Caco-2 (cell line): ENCODE measurements at regions not wholly inside any gene's neighbourhood (a gene's known extent, or its start where the extent isn't known, plus 50 kb on each side); places are given as distances from the start of the nearest gene placed in this dataset.

ENCODE experiments used
- BruUV-seq: library from RNA; stranded (reverse); fragments of 400-500 nt; replicated peaks from 2 replicates; lab custom pipeline; 2021; lab: Mats Ljungman, UMichigan
- CTCF ChIA-PET: fragments of 300-600 bp; sonication (Branson Sonifier 250); formaldehyde crosslinking; loops from one replicate; lab custom pipeline; 2022; ENCODE audit warnings: antibody characterized with exemption; lab: Charles Lee
- POLR2A ChIA-PET: fragments of 300-600 bp; sonication (Branson Sonifier 250); formaldehyde crosslinking; loops from one replicate; lab custom pipeline; 2022; ENCODE audit warnings: antibody characterized with exemption; lab: Charles Lee
- DNase-seq, 2 experiments: peaks; one replicate each; pipeline versions ENCODE4 v3.0.0 to v3.0.0-alpha.2; 2020 to 2022
- H3K27me3 ChIP-seq: replicated peaks from 2 replicates; pipeline ENCODE4 v1.6.0; 2011; ENCODE audit warnings: low read length; ENCODE audit not compliant: control insufficient read depth, insufficient read depth
- H3K36me3 ChIP-seq: 2 replicates; pipeline ENCODE4 v1.5.1; 2011; ENCODE audit warnings: low read length; ENCODE audit not compliant: control insufficient read depth, insufficient read depth
- H3K4me1 ChIP-seq: fragments of 250-450 bp; sonication (Bioruptor Pico); 2 replicates; pipeline ENCODE4 v1.5.1; 2020; ENCODE audit warnings: mild to moderate bottlenecking
- H3K4me3 ChIP-seq: 2 replicates; pipeline ENCODE4 v1.5.1; 2011; ENCODE audit warnings: low read depth, mild to moderate bottlenecking, control low read depth, low read length
- H3K9me3 ChIP-seq: fragments of 250-450 bp; sonication (Bioruptor Pico); 2 replicates; pipeline ENCODE4 v1.5.1; 2020; ENCODE audit warnings: mild to moderate bottlenecking, moderate library complexity
- H3K27ac Mint-ChIP-seq: one replicate; pipeline ENCODE4 v1.8.0; 2022; ENCODE audit warnings: mixed read lengths; ENCODE audit not compliant: unreplicated experiment
- H3K27me3 Mint-ChIP-seq: one replicate; pipeline ENCODE4 v1.8.0; 2022; ENCODE audit warnings: mixed read lengths; ENCODE audit not compliant: insufficient read depth, unreplicated experiment
- H3K36me3 Mint-ChIP-seq: one replicate; pipeline ENCODE4 v1.8.0; 2022; ENCODE audit warnings: mild to moderate bottlenecking, mixed read lengths; ENCODE audit not compliant: insufficient read depth, unreplicated experiment
- H3K4me1 Mint-ChIP-seq: one replicate; pipeline ENCODE4 v1.8.0; 2022; ENCODE audit warnings: low read depth, mixed read lengths; ENCODE audit not compliant: unreplicated experiment
- H3K4me3 Mint-ChIP-seq: one replicate; pipeline ENCODE4 v1.8.0; 2022; ENCODE audit warnings: mild to moderate bottlenecking, moderate library complexity, mixed read lengths; ENCODE audit not compliant: unreplicated experiment
- H3K9me3 Mint-ChIP-seq: one replicate; pipeline ENCODE4 v1.8.0; 2022; ENCODE audit warnings: mixed read lengths; ENCODE audit not compliant: unreplicated experiment
- CTCF ChIP-seq, 2 experiments: fragments of 200-600 bp in 1 of 2; IDR thresholded peaks; 1 replicate in 1 of 2; 2 replicates in 1 of 2; pipeline versions ENCODE4 v1.5.1 to v1.8.0; 2011 to 2022; ENCODE audit warnings: antibody characterized with exemption in 1 of 2, control low read depth in 1 of 2, inconsistent platforms in 1 of 2, low read depth in 1 of 2, low read length in 1 of 2, mild to moderate bottlenecking in 1 of 2, moderate library complexity in 1 of 2; ENCODE audit not compliant: insufficient read depth in 1 of 2, severe bottlenecking in 1 of 2, unreplicated experiment in 1 of 2
- intact Hi-C: fragments of 100-400 bp; cut with micrococcal nuclease; formaldehyde crosslinking; loops from one replicate; pipeline ENCODE4 v1.10.0; 2022; ENCODE audit not compliant: unreplicated experiment

GRCh38 chr2:46844034-46844433, 71.6 kb downstream of the MCFD2 start:
- POLR2A ChIA-PET, result no interaction called here
- Mint-ChIP-seq H3K4me3 (no peak overlapping the region), H3K4me1 (no peaks in the 10 kb centered on the region), H3K9me3 (no peaks in the 10 kb centered on the region), H3K27me3 (peaks cover 3% of the 10 kb centered on the region), H3K27ac (no peak overlapping the region), H3K36me3 (no peaks in the 10 kb centered on the region)
- Histone ChIP-seq H3K4me1 (no peaks in the 10 kb centered on the region), H3K4me3 (no peak overlapping the region), H3K27me3 (no peaks in the 10 kb centered on the region; the same call in 1 of the 2 replicates), H3K36me3 (no peaks in the 10 kb centered on the region), H3K9me3 (no peaks in the 10 kb centered on the region)
- CTCF ChIA-PET, result no interaction called here
- TF ChIP-seq CTCF (IDR thresholded peaks at IDR 0.05; ENCODE audit: insufficient read depth in 1 of 2, low read depth in 1 of 2, low read length in 1 of 2, severe bottlenecking in 1 of 2, unreplicated experiment in 1 of 2), result no peak
- DNase-seq, result no peak
- intact Hi-C loops, result no loop called here
- no TSS peak for BruUV-seq

GRCh38 chr2:46843316-46843715, 72.3 kb downstream of the MCFD2 start:
- BruUV-seq, result no TSS peak
- no peaks in the 10 kb centered on the region for H3K4me1 ChIP-seq
- POLR2A ChIA-PET, result no interaction called here
- intact Hi-C loops, result no loop called here
- H3K4me3 ChIP-seq, result no peak overlapping the region
- no peak for DNase-seq
- Mint-ChIP-seq H3K27ac (no peak overlapping the region), H3K4me3 (no peak overlapping the region), H3K36me3 (no peaks in the 10 kb centered on the region), H3K27me3 (peaks cover 3% of the 10 kb centered on the region), H3K9me3 (no peaks in the 10 kb centered on the region), H3K4me1 (no peaks in the 10 kb centered on the region)
- H3K27me3 ChIP-seq, result no peaks in the 10 kb centered on the region; the same call in 1 of the 2 replicates
- no peak for TF ChIP-seq CTCF (IDR thresholded peaks at IDR 0.05; ENCODE audit: insufficient read depth in 1 of 2, low read depth in 1 of 2, low read length in 1 of 2, severe bottlenecking in 1 of 2, unreplicated experiment in 1 of 2)
- H3K9me3 ChIP-seq, result no peaks in the 10 kb centered on the region
- CTCF ChIA-PET, result no interaction called here
- no peaks in the 10 kb centered on the region for H3K36me3 ChIP-seq

- H3K4me1 Mint-ChIP-seq, result no peaks in the 10 kb centered on the region
- H3K4me1 ChIP-seq, result no peaks in the 10 kb centered on the region
- H3K36me3 Mint-ChIP-seq, result no peaks in the 10 kb centered on the region
- H3K27me3 ChIP-seq, result no peaks in the 10 kb centered on the region; the same call in 1 of the 2 replicates
- no peak overlapping the region for H3K27ac Mint-ChIP-seq
- no peak for TF ChIP-seq CTCF (IDR thresholded peaks at IDR 0.05; ENCODE audit: insufficient read depth in 1 of 2, low read depth in 1 of 2, low read length in 1 of 2, severe bottlenecking in 1 of 2, unreplicated experiment in 1 of 2)
- no peak overlapping the region for H3K4me3 Mint-ChIP-seq
- no peaks in the 10 kb centered on the region for H3K36me3 ChIP-seq
- no TSS peak for BruUV-seq
- no peak overlapping the region for H3K4me3 ChIP-seq
- H3K27me3 Mint-ChIP-seq, result peaks cover 3% of the 10 kb centered on the region
- CTCF ChIA-PET, result no interaction called here
- POLR2A ChIA-PET, result no interaction called here
- intact Hi-C loops, result no loop called here
- no peaks in the 10 kb centered on the region for H3K9me3 ChIP-seq
- H3K9me3 Mint-ChIP-seq, result no peaks in the 10 kb centered on the region
- no peak for DNase-seq
Measured at GRCh38 chr2:46842876-46843275, 72.7 kb downstream of the MCFD2 start.
